Stimulated activated CD4-positive, alpha-beta T cell treated with anti-CD3 and anti-CD28 coated beads, TNF-alpha, amount 100 ng/mL, for 1 hour (primary cell): ENCODE measurements at regions not wholly inside any gene's neighbourhood (a gene's known extent, or its start where the extent isn't known, plus 50 kb on each side); places are given as distances from the start of the nearest gene placed in this dataset.

Experiments used
- DNase-seq, 3 donors: peaks; one replicate each; pipeline ENCODE4 v3.0.0-alpha.2; 2020; ENCODE audit warnings: low read depth in 3 of 3, low spot score in 1 of 3

DNA sequence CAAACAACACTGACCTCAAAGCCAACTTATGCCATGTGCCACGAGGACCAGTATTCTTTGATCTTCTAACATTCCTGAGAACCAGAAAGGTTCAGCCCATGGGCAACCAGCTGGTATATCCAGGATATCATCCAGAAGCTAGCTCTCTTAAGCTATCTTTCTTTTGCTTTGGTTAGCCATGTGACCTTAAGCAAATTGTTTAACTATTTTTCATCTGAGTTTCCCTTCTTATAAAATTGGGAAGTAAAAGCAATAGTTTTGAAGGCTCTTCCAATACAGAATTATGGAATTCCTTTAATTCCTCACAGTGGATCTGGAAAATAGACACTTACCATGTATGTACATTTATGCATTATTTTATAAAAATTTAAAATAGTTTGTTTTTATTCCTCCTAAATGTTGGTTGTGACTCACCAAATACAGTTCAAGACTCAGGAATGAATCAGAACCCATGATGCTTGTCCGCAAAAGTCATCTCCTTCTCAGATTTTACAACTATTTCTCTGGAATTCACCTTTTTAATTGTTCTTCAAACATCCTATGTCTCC lies 435.7 kb downstream of the ZEB2 start:
- DNase-seq, result no peak

GRCh38 chr2:144083211-144083610 lies 436.7 kb downstream of the ZEB2 start:
- DNase-seq, result no peak

DNA sequence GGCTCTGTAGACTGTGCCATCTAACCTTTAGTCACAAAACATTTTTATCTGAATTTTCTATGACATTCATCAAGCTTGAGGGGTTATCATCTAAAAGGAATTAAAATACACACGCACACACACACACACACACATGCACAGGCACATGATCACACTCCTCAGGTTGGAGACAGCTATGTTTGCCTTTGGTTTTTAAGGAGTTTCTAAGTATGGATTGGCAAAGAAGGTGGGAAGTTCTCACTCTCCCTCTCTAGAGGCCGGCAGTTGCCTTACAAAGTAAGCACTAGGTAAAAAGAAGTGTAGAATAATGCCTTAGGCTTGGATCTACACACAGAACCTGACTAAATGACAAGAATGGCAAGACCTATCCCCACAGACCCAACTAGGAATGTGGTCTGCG lies 437.1 kb downstream of the ZEB2 start:
- no peak for DNase-seq

DNA sequence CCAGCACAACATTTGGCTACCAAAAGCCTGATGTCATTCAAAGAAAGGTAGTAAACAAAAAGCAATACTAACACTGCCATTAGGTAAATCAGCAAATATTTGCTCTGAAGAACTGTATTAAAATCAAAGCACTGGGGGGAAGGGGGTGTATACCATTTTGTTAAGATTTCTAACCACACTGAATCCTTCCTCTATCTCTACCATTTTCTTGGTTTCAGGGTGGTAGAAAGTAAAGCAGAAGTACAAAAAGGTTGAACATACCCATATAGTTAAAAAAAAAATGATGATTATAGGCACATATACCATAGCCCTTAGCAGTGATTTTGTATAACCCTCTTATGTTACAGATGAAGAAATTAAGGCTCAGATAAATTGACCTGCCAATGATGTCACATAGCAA lies 437.6 kb downstream of the ZEB2 start:
- no peak for DNase-seq

GRCh38 chr2:144081272-144081671 lies 438.6 kb downstream of the ZEB2 start:
- DNase-seq, result no peak

GRCh38 chr2:144079803-144080202 lies 440.1 kb downstream of the ZEB2 start:
- no peak for DNase-seq

DNA sequence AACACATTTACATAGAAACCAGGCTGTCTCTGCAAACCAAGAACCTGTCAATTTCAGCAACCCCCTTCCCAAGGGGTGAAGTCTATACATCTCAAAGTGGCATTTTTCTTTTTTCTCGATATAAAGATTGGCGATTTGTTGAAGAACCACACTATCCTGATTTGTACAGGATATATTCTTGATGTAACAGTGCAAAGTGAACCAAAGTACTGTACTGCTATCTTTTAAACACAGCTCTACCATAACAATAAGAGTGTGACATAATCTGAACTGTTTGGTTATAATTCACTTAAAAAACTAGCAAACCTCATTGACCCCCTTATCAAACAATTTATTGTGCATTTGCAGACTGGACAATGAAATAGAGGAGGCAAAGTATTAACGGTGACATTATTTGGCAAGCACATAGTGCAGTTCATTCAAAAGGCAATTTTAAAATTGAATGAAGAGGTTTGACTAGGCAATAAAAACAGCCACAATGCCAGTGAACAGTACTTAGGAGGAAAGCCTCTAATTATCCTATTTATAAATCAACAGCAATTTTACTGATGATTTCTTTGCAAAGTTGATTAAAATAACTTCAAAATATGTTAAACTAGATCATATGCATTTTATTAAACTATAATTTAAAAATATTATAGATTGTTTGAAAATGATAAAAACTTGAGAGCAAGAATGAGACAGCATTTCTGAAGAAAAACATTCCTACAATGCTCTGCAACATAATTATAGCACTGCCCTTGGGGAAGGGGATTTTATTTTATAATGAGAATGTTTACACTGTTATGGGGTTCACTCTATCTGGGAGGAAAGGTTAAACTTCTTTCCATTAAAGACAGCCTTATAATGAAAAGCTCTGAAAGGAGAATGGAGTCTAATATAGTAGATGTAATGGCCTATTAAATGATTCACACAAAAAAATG lies 440.9 kb downstream of the ZEB2 start:
- no peak for DNase-seq

- no peak for DNase-seq
Observed at GRCh38 chr2:144078106-144078505, 441.8 kb downstream of the ZEB2 start.

DNA sequence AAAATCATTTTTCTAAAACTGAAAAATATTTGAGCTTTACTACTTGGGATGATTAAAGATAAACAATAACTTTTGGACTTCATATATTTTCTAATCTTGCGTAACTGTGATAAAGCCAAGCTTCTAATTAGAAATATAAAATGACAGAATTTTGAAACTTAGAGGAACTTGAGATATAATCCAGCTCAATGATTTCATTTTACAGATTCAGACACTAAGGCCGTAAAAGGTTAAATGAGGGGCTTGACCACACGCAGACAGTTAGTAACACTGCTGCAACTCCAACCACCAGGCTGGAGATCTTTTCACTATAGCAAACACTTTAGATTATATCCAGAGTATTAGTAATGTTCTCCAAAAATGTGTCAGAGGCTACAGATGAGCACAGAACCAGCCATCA lies 445.5 kb downstream of the ZEB2 start:
- no peak for DNase-seq

GRCh38 chr2:144071461-144071860 lies 448.5 kb downstream of the ZEB2 start:
- no peak for DNase-seq

DNA sequence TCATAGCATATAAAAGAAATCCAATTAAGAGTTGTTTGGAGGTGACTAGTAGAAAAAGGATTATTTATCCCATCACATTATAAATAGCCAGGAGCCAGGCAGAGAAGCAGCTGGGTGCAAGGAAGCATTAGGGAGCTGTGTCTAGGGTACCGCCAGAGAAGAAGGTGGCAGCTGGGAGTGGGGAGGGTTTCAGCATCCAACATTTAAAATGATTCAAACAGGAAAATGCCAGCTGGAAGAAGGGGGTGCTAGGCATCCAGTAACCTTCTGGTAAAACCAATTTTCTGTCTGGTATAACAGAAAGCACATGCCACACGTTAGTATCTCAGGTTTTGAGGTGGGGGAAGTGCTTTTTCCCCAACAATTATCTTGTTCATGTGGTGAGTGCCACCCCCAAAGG lies 452.4 kb downstream of the ZEB2 start:
- no peak for DNase-seq

GRCh38 chr2:144063602-144064001 lies 456.3 kb downstream of the ZEB2 start:
- DNase-seq, result no peak

GRCh38 chr2:144054911-144055310 lies 465.0 kb downstream of the ZEB2 start:
- DNase-seq, result no peak

GRCh38 chr2:144052083-144052482 lies 467.8 kb downstream of the ZEB2 start:
- DNase-seq, result no peak

DNA sequence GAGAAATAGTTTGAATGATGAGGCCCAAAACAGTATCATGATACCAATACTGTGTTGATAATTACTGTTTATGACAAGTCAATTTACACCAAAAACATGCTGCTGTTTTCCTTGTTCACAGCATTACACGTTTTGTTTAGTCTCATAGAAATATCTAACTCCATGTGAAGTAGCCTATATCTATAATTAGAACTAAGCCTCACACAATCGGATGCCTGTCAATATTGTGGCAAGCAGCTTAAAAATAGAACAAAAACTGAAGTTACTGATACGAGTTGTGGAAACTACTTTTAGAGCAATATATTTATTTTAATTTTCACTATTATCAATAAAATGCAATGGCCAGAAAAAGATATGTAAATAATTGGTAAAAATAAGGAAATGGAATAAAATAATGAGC lies 470.8 kb downstream of the ZEB2 start:
- DNase-seq, result no peak

- DNase-seq, result no peak
Observed at GRCh38 chr2:144048631-144049060, 471.3 kb downstream of the ZEB2 start.

- no peak for DNase-seq
Observed at GRCh38 chr2:144042751-144043150, 477.2 kb downstream of the ZEB2 start.

GRCh38 chr2:144041612-144042011 lies 478.3 kb downstream of the ZEB2 start:
- no peak for DNase-seq

GRCh38 chr2:144040834-144041233 lies 479.1 kb downstream of the ZEB2 start:
- no peak for DNase-seq

GRCh38 chr2:144032566-144032965 lies 487.4 kb downstream of the ZEB2 start:
- DNase-seq, result no peak

DNA sequence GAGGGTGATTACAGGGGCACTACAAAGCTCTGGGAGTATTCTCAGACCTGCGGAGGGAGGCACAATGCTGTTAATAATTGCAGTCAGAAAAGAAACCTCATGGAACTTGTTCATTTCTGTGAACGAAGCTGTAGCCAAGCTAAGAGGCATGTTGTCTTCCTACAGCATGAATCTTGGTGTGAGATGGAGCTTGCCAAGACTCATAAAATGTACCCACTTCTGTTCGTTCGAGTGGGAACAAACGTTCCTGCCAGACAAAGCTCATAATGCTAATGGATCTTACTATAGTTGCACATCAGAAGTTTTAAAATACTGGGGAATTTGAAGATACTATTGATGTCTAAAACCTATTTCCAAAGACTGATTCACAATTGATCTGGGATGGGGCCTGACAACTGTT lies 489.1 kb downstream of the ZEB2 start:
- DNase-seq, result no peak

GRCh38 chr2:144027593-144027992 lies 492.3 kb downstream of the ZEB2 start:
- DNase-seq, result no peak

GRCh38 chr2:144026753-144027152 lies 493.2 kb downstream of the ZEB2 start:
- DNase-seq, result no peak
